ENCODE measurements at regions not wholly inside any gene's neighbourhood (a gene's known extent, or its start where the extent isn't known, plus 50 kb on each side); places are given as distances from the start of the nearest gene placed in this dataset.

- intact Hi-C loops (cut with DNase I): no loop called here
- Histone ChIP-seq H3K4me3 (no peak overlapping the region), H3K4me1 (no peaks in the 10 kb centered on the region), H3K27ac (no peak overlapping the region), H3K27me3 (no peaks in the 10 kb centered on the region), H3K9me3 (no peaks in the 10 kb centered on the region), H3K36me3 (no peaks in the 10 kb centered on the region), H3K9ac (ENCODE audit: low read depth in 2 of 2, low read length in 2 of 2) (no peak overlapping the region)
- no peak for DNase-seq
- TF ChIP-seq CTCF (IDR thresholded peaks at IDR 0.05): no peak
Measured at GRCh38 chr2:172177581-172177980, 74.9 kb upstream of the DLX2 start.

GRCh38 chr2:172177996-172178395 is 75.3 kb upstream of the DLX2 start:
- no peak for TF ChIP-seq CTCF (IDR thresholded peaks at IDR 0.05)
- intact Hi-C loops (cut with DNase I): no loop called here
- no peak overlapping the region for H3K4me3 ChIP-seq

GRCh38 chr2:172179045-172179701 is 76.5 kb upstream of the DLX2 start:
- H3K9ac ChIP-seq (ENCODE audit: low read depth in 2 of 2, low read length in 2 of 2): no peak overlapping the region
- no peak overlapping the region for H3K4me3 ChIP-seq
- H3K9me3 ChIP-seq: no peaks in the 10 kb centered on the region
- intact Hi-C loops (cut with DNase I): no loop called here
- H3K27ac ChIP-seq: no peak overlapping the region
- TF ChIP-seq CTCF (IDR thresholded peaks at IDR 0.05): no peak
- DNase-seq: peak; percentile 69
- no peaks in the 10 kb centered on the region for H3K27me3 ChIP-seq
- no peaks in the 10 kb centered on the region for H3K4me1 ChIP-seq
- no peaks in the 10 kb centered on the region for H3K36me3 ChIP-seq

More at GRCh38 chr2:172177996-172178395, 75.3 kb upstream of the DLX2 start:
- Histone ChIP-seq H3K27me3 (no peaks in the 10 kb centered on the region), H3K9ac (ENCODE audit: low read depth in 2 of 2, low read length in 2 of 2) (no peak overlapping the region), H3K9me3 (no peaks in the 10 kb centered on the region), H3K4me1 (no peaks in the 10 kb centered on the region), H3K36me3 (no peaks in the 10 kb centered on the region), H3K27ac (no peak overlapping the region)
- DNase-seq: no peak

- H3K4me3 ChIP-seq: no peak overlapping the region
- no peak overlapping the region for H3K27ac ChIP-seq
- H3K9ac ChIP-seq (ENCODE audit: low read depth in 2 of 2, low read length in 2 of 2): no peak overlapping the region
- peak; percentile 51 for DNase-seq
- TF ChIP-seq CTCF (IDR thresholded peaks at IDR 0.05): no peak
- H3K36me3 ChIP-seq: no peaks in the 10 kb centered on the region
- intact Hi-C loops (cut with DNase I): no loop called here
- H3K4me1 ChIP-seq: no peaks in the 10 kb centered on the region
- no peaks in the 10 kb centered on the region for H3K9me3 ChIP-seq
- H3K27me3 ChIP-seq: no peaks in the 10 kb centered on the region
Measured at GRCh38 chr2:172181840-172182239, 79.1 kb upstream of the DLX2 start.

- no peak for TF ChIP-seq CTCF (IDR thresholded peaks at IDR 0.05)
- H3K4me1 ChIP-seq: no peaks in the 10 kb centered on the region
- H3K36me3 ChIP-seq: no peaks in the 10 kb centered on the region
- no peak overlapping the region for H3K9ac ChIP-seq (ENCODE audit: low read depth in 2 of 2, low read length in 2 of 2)
- H3K27me3 ChIP-seq: no peaks in the 10 kb centered on the region
- no peak overlapping the region for H3K4me3 ChIP-seq
- H3K9me3 ChIP-seq: no peaks in the 10 kb centered on the region
- no peak overlapping the region for H3K27ac ChIP-seq
- intact Hi-C loops (cut with DNase I): no loop called here
- DNase-seq: no peak
Measured at GRCh38 chr2:172182624-172183023, 79.9 kb upstream of the DLX2 start.
